SK-N-SH (cell line): ENCODE measurements at regions not wholly inside any gene's neighbourhood (a gene's known extent, or its start where the extent isn't known, plus 50 kb on each side); places are given as distances from the start of the nearest gene placed in this dataset.
"Not testable (repeated sequence)": the region's sequence is repeated elsewhere in the genome, so short reads cannot be mapped to it uniquely, and the experiment has no call there.

ENCODE experiments used
- CTCF ChIA-PET: fragments of 300-600, 350-600 bp; formaldehyde crosslinking; extraction: SDS; loops from one replicate; lab custom pipeline; 2021; lab: Yijun Ruan, JAX
- POLR2A ChIA-PET: fragments of 350-600 bp; sonication (Branson Sonifier 250); formaldehyde crosslinking; extraction: SDS; loops from one replicate; lab custom pipeline; 2020; ENCODE audit warnings: antibody characterized with exemption, inconsistent platforms; lab: Yijun Ruan, JAX
- DNase-seq: peaks from one replicate; pipeline ENCODE4 v3.0.0; 2012
- H2AFZ ChIP-seq: fragments of 200-600 bp; sonication (generic); 2 replicates; pipeline ENCODE4 v1.8.1; 2016; ENCODE audit warnings: antibody characterized with exemption, mild to moderate bottlenecking, low read depth
- H3F3A ChIP-seq: fragments of 200-600 bp; sonication (generic); replicated peaks from 2 replicates; pipeline ENCODE3; 2016; ENCODE audit warnings: antibody characterized with exemption, mild to moderate bottlenecking; ENCODE audit not compliant: insufficient read depth
- H3K27ac ChIP-seq, 2 experiments: fragments of 200-500 bp in 1 of 2; fragments of 200-600 bp in 1 of 2; sonication (Bioruptor generic) in 1 of 2; sonication (generic), shearing (Covaris generic) in 1 of 2; 2 replicates each; pipeline versions ENCODE4 v1.5.1 to v1.6.1; 2014 to 2016; ENCODE audit warnings: low read depth in 2 of 2, inconsistent platforms in 1 of 2, low read length in 1 of 2, mild to moderate bottlenecking in 1 of 2, mixed read lengths in 1 of 2
- H3K27me3 ChIP-seq: fragments of 200-600 bp; sonication (generic), shearing (Covaris generic); 2 replicates; pipeline ENCODE4 v1.6.1; 2016; ENCODE audit warnings: mixed run types; ENCODE audit not compliant: insufficient read depth
- H3K36me3 ChIP-seq, 2 experiments: fragments of 200-500 bp in 1 of 2; fragments of 200-600 bp in 1 of 2; sonication (Bioruptor generic) in 1 of 2; sonication (generic) in 1 of 2; replicated peaks in 1 of 2; 2 replicates each; pipeline versions ENCODE3 to v1.5.1; 2014 to 2016; ENCODE audit warnings: low read length in 1 of 2, mild to moderate bottlenecking in 1 of 2; ENCODE audit not compliant: insufficient read depth in 2 of 2, control insufficient read depth in 1 of 2
- H3K4me1 ChIP-seq, 2 experiments: fragments of 200-500 bp in 1 of 2; fragments of 200-600 bp in 1 of 2; sonication (Bioruptor generic) in 1 of 2; sonication (generic), shearing (Covaris generic) in 1 of 2; 2 replicates each; pipeline versions ENCODE4 v1.5.1 to v1.6.1; 2014 to 2016; ENCODE audit warnings: low read depth in 1 of 2, low read length in 1 of 2, mixed run types in 1 of 2; ENCODE audit not compliant: insufficient read depth in 2 of 2, control insufficient read depth in 1 of 2
- H3K4me2 ChIP-seq: fragments of 200-600 bp; sonication (generic), shearing (Covaris generic); 2 replicates; pipeline ENCODE4 v1.6.1; 2017; ENCODE audit warnings: mixed run types
- H3K4me3 ChIP-seq, 2 experiments: fragments of 200-500 bp in 1 of 2; fragments of 200-600 bp in 1 of 2; sonication (Bioruptor generic) in 1 of 2; sonication (generic), shearing (Covaris generic) in 1 of 2; 2 replicates each; pipeline versions ENCODE4 v1.5.1 to v1.8.1; 2014 to 2016; ENCODE audit warnings: low read depth in 2 of 2, inconsistent platforms in 1 of 2, low read length in 1 of 2, mild to moderate bottlenecking in 1 of 2, mixed read lengths in 1 of 2, moderate library complexity in 1 of 2
- H3K79me2 ChIP-seq: fragments of 200-600 bp; sonication (generic); 2 replicates; pipeline ENCODE4 v1.8.1; 2017; ENCODE audit warnings: mild to moderate bottlenecking; ENCODE audit not compliant: insufficient read depth
- H3K9ac ChIP-seq: fragments of 200-600 bp; sonication (generic); 2 replicates; pipeline ENCODE4 v1.6.1; 2017; ENCODE audit warnings: mixed run types
- H3K9me2 ChIP-seq: fragments of 200-600 bp; sonication (generic); 2 replicates; pipeline ENCODE4 v1.6.1; 2017; ENCODE audit warnings: mixed run types
- H3K9me3 ChIP-seq: fragments of 200-600 bp; sonication (generic); 2 replicates; pipeline ENCODE4 v1.6.1; 2017; ENCODE audit warnings: mixed run types, mild to moderate bottlenecking, moderate library complexity
- H4K20me1 ChIP-seq: fragments of 200-600 bp; sonication (generic); 2 replicates; pipeline ENCODE4 v1.6.1; 2017; ENCODE audit warnings: mild to moderate bottlenecking, mixed run types; ENCODE audit not compliant: insufficient read depth
- FOXJ3 ChIP-seq: sonication (generic); formaldehyde crosslinking; IDR thresholded peaks from 2 replicates; pipeline ENCODE4 v1.5.1; 2020; ENCODE audit warnings: mild to moderate bottlenecking, missing genetic modification reagents
- RAD21 ChIP-seq: IDR thresholded peaks from 2 replicates; pipeline ENCODE4 v1.6.1; 2012; ENCODE audit warnings: mild to moderate bottlenecking, low read length
- SMC3 ChIP-seq: IDR thresholded peaks from 2 replicates; pipeline ENCODE4 v1.6.1; 2012; ENCODE audit warnings: low read depth, low read length, improper control_type of control experiment
- WGBS: methylation state at CpG from one replicate; pipeline ENCODE4 v1.1.6; 2017; ENCODE audit warnings: low lambda C conversion rate; 5-methylcytosine and 5-hydroxymethylcytosine counted together
- TF ChIP-seq, protein P1 (sequence below): fragments of 200-600 bp; sonication (generic); IDR thresholded peaks from 2 replicates; pipeline ENCODE4 v1.6.1; 2017; ENCODE audit warnings: antibody characterized with exemption, mild to moderate bottlenecking, moderate library complexity

- Histone ChIP-seq H3K27me3 (peaks cover 6% of the 10 kb centered on the region; the same call in 1 of the 2 replicates), H2AFZ (no peak overlapping the region), H3K27ac (no peak overlapping the region), H4K20me1 (no peaks in the 10 kb centered on the region), H3K9me2 (no peaks in the 10 kb centered on the region), H3K9ac (no peak overlapping the region), H3K9me3 (no peaks in the 10 kb centered on the region), H3F3A (no peaks in the 10 kb centered on the region), H3K79me2 (no peaks in the 10 kb centered on the region), H3K36me3 (no peaks in the 10 kb centered on the region), H3K4me2 (no peak overlapping the region), H3K4me3 (no peak overlapping the region)
- ChIA-PET POLR2A (interaction anchor here (0.6 kb wide), 1 partner anchor 35 kb away, joined by 3 read pairs; no protein-coding TSS in a partner anchor), CTCF (interaction anchor here (1.3 kb wide), 1 partner anchor 225 kb away, joined by 6 read pairs; no protein-coding TSS in a partner anchor)
- DNase-seq = no peak
- peak; percentile 45 for TF ChIP-seq RAD21
- TF ChIP-seq SMC3 = peak; percentile 16; the same call in 1 of the 2 replicates
- no peak for TF ChIP-seq FOXJ3 (CRISPR knock-in tag)
- TF ChIP-seq, protein P1, sequence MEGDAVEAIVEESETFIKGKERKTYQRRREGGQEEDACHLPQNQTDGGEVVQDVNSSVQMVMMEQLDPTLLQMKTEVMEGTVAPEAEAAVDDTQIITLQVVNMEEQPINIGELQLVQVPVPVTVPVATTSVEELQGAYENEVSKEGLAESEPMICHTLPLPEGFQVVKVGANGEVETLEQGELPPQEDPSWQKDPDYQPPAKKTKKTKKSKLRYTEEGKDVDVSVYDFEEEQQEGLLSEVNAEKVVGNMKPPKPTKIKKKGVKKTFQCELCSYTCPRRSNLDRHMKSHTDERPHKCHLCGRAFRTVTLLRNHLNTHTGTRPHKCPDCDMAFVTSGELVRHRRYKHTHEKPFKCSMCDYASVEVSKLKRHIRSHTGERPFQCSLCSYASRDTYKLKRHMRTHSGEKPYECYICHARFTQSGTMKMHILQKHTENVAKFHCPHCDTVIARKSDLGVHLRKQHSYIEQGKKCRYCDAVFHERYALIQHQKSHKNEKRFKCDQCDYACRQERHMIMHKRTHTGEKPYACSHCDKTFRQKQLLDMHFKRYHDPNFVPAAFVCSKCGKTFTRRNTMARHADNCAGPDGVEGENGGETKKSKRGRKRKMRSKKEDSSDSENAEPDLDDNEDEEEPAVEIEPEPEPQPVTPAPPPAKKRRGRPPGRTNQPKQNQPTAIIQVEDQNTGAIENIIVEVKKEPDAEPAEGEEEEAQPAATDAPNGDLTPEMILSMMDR = peak; percentile 34
- TF ChIP-seq, all 33 proteins: peak for 3
- WGBS = 34% methylated on average over 4 of the region's 4 CpGs
- H3K4me1 ChIP-seq = no peaks in the 10 kb centered on the region
These were observed 76.8 kb upstream of the SIRPG start for GRCh38 chr20:1734269-1734858.

- DNase-seq, H3K4me2 ChIP-seq, H3K9me3 ChIP-seq, H4K20me1 ChIP-seq, H3K4me3 ChIP-seq, H3K4me1 ChIP-seq, H3K9me2 ChIP-seq, H3K36me3 ChIP-seq, POLR2A ChIA-PET, H3K79me2 ChIP-seq, H2AFZ ChIP-seq, H3K27me3 ChIP-seq, CTCF ChIA-PET, H3K9ac ChIP-seq, H3F3A ChIP-seq, H3K27ac ChIP-seq: not testable (repeated sequence)
- 70% methylated on average over 6 of the region's 6 CpGs for WGBS
These were observed 74.3 kb upstream of the SIRPG start for GRCh38 chr20:1731828-1732375.

- H2AFZ ChIP-seq, H3K36me3 ChIP-seq, H3K9ac ChIP-seq, H3K4me2 ChIP-seq, H3K79me2 ChIP-seq, H3F3A ChIP-seq, H3K4me3 ChIP-seq, H3K27me3 ChIP-seq, DNase-seq, POLR2A ChIA-PET, H3K27ac ChIP-seq, H4K20me1 ChIP-seq, CTCF ChIA-PET, H3K9me2 ChIP-seq, H3K9me3 ChIP-seq, H3K4me1 ChIP-seq: not testable (repeated sequence)
- 44% methylated on average over 8 of the region's 8 CpGs for WGBS
These were observed 73.6 kb upstream of the SIRPG start for GRCh38 chr20:1730981-1731711.

GRCh38 chr20:1727303-1727702 lies 69.7 kb upstream of the SIRPG start:
- CTCF ChIA-PET = interaction anchor here (0.5 kb wide), 1 partner anchor 260 kb away, joined by 3 read pairs; the partner anchor contains the start of gene NSFL1C
- H3K79me2 ChIP-seq, H3F3A ChIP-seq, H3K27ac ChIP-seq, H3K4me2 ChIP-seq, DNase-seq, H4K20me1 ChIP-seq, H3K4me3 ChIP-seq, H3K27me3 ChIP-seq, POLR2A ChIA-PET, H3K9me3 ChIP-seq, H3K4me1 ChIP-seq, H3K36me3 ChIP-seq, H2AFZ ChIP-seq, H3K9ac ChIP-seq, H3K9me2 ChIP-seq: not testable (repeated sequence)
- WGBS = 49% methylated on average over 3 of the region's 3 CpGs
